Activated B cell treated with CpG ODN at 0.5 μM for 24 hours (primary cell): ENCODE measurements at regions not wholly inside any gene's neighbourhood (a gene's known extent, or its start where the extent isn't known, plus 50 kb on each side); places are given as distances from the start of the nearest gene placed in this dataset.

Experiments used
- ATAC-seq: fragments of 200-7000 bp; cut with Tn5 transposase; one replicate; pipeline ENCODE4 v1.10.0; 2021; ENCODE audit warnings: low read depth, mild to moderate bottlenecking, moderate library complexity
- CTCF ChIA-PET: fragments of 350-600 bp; sonication (Branson Sonifier 250); formaldehyde crosslinking; loops from one replicate; lab custom pipeline; 2021; ENCODE audit warnings: antibody characterized with exemption; lab: Charles Lee
- POLR2A ChIA-PET: fragments of 350-600 bp; sonication (Branson Sonifier 250); formaldehyde crosslinking; loops from one replicate; lab custom pipeline; 2021; ENCODE audit warnings: antibody characterized with exemption; lab: Charles Lee
- DNase-seq: peaks from one replicate; pipeline ENCODE4 v3.0.0; 2022
- H3K27ac Mint-ChIP-seq: one replicate; pipeline ENCODE4 v1.8.0; 2020; ENCODE audit warnings: mixed read lengths
- H3K27me3 Mint-ChIP-seq: one replicate; pipeline ENCODE4 v1.8.0; 2021; ENCODE audit warnings: mixed read lengths
- H3K36me3 Mint-ChIP-seq: one replicate; pipeline ENCODE4 v1.8.0; 2021; ENCODE audit warnings: low read depth, mixed read lengths
- H3K4me1 Mint-ChIP-seq: one replicate; pipeline ENCODE4 v1.8.0; 2021; ENCODE audit warnings: mixed read lengths
- H3K4me3 Mint-ChIP-seq: one replicate; pipeline ENCODE4 v1.8.0; 2020; ENCODE audit warnings: mild to moderate bottlenecking, mixed read lengths
- H3K9me3 Mint-ChIP-seq: one replicate; pipeline ENCODE4 v1.8.0; 2020; ENCODE audit warnings: mixed read lengths
- CTCF ChIP-seq: fragments of 200-600 bp; IDR thresholded peaks from one replicate; pipeline ENCODE4 v1.8.0; 2022; ENCODE audit warnings: antibody characterized with exemption, mild to moderate bottlenecking
- intact Hi-C: fragments of 100-400 bp; cut with micrococcal nuclease; formaldehyde crosslinking; loops from one replicate; pipeline ENCODE4 v1.15.1; 2024

- ChIA-PET POLR2A (no interaction called here), CTCF (no interaction called here)
- H3K4me3 Mint-ChIP-seq = no peak overlapping the region
- DNase-seq (no peak), ATAC-seq (no peak)
- peaks cover 12% of the 10 kb centered on the region for H3K27me3 Mint-ChIP-seq
- peaks cover 14% of the 10 kb centered on the region for H3K4me1 Mint-ChIP-seq
- no peak for TF ChIP-seq CTCF
- H3K9me3 Mint-ChIP-seq = peaks cover 6% of the 10 kb centered on the region
- H3K36me3 Mint-ChIP-seq = no peaks in the 10 kb centered on the region
- intact Hi-C loops = no loop called here
- no peak overlapping the region for H3K27ac Mint-ChIP-seq
Observed at GRCh38 chr2:172342611-172343010, 84.8 kb upstream of the ITGA6 start.

- CTCF ChIA-PET = no interaction called here
- no peak overlapping the region for H3K27ac Mint-ChIP-seq
Observed at GRCh38 chr2:172344159-172344558, 83.2 kb upstream of the ITGA6 start.

GRCh38 chr2:172345956-172346555, 81.3 kb upstream of the ITGA6 start:
- no peaks in the 10 kb centered on the region for H3K36me3 Mint-ChIP-seq
- H3K27me3 Mint-ChIP-seq = peaks cover 9% of the 10 kb centered on the region
- ChIA-PET CTCF (no interaction called here), POLR2A (no interaction called here)
- H3K27ac Mint-ChIP-seq = no peak overlapping the region
- ATAC-seq (no peak), DNase-seq (no peak)
- peaks cover 6% of the 10 kb centered on the region for H3K9me3 Mint-ChIP-seq
- H3K4me3 Mint-ChIP-seq = no peak overlapping the region
- no peaks in the 10 kb centered on the region for H3K4me1 Mint-ChIP-seq
- TF ChIP-seq CTCF = no peak
- intact Hi-C loops = no loop called here

More at GRCh38 chr2:172344159-172344558, 83.2 kb upstream of the ITGA6 start:
- intact Hi-C loops = no loop called here
- no peak for ATAC-seq
- H3K4me3 Mint-ChIP-seq = no peak overlapping the region
- POLR2A ChIA-PET = no interaction called here
- DNase-seq = no peak
- H3K9me3 Mint-ChIP-seq = peaks cover 6% of the 10 kb centered on the region
- H3K4me1 Mint-ChIP-seq = peaks cover 14% of the 10 kb centered on the region
- no peaks in the 10 kb centered on the region for H3K36me3 Mint-ChIP-seq
- peaks cover 11% of the 10 kb centered on the region for H3K27me3 Mint-ChIP-seq
- TF ChIP-seq CTCF = no peak

- no peak overlapping the region for H3K4me3 Mint-ChIP-seq
- POLR2A ChIA-PET = no interaction called here
Observed at GRCh38 chr2:172348555-172349288, 78.7 kb upstream of the ITGA6 start.

More at GRCh38 chr2:172348555-172349288, 78.7 kb upstream of the ITGA6 start:
- ATAC-seq (no peak), DNase-seq (no peak)
- intact Hi-C loops = no loop called here
- no peak for TF ChIP-seq CTCF
- peaks cover 6% of the 10 kb centered on the region for H3K9me3 Mint-ChIP-seq
- H3K27ac Mint-ChIP-seq = no peak overlapping the region
- H3K4me1 Mint-ChIP-seq = no peaks in the 10 kb centered on the region
- CTCF ChIA-PET = no interaction called here
- H3K27me3 Mint-ChIP-seq = peaks cover 2% of the 10 kb centered on the region
- H3K36me3 Mint-ChIP-seq = no peaks in the 10 kb centered on the region
